ENCODE measurements at regions not wholly inside any gene's neighbourhood (a gene's known extent, or its start where the extent isn't known, plus 50 kb on each side); places are given as distances from the start of the nearest gene placed in this dataset.

GRCh38 chr12:132392389-132393244 lies 63.2 kb upstream of the GALNT9 start:
- no peak for DNase-seq

DNA sequence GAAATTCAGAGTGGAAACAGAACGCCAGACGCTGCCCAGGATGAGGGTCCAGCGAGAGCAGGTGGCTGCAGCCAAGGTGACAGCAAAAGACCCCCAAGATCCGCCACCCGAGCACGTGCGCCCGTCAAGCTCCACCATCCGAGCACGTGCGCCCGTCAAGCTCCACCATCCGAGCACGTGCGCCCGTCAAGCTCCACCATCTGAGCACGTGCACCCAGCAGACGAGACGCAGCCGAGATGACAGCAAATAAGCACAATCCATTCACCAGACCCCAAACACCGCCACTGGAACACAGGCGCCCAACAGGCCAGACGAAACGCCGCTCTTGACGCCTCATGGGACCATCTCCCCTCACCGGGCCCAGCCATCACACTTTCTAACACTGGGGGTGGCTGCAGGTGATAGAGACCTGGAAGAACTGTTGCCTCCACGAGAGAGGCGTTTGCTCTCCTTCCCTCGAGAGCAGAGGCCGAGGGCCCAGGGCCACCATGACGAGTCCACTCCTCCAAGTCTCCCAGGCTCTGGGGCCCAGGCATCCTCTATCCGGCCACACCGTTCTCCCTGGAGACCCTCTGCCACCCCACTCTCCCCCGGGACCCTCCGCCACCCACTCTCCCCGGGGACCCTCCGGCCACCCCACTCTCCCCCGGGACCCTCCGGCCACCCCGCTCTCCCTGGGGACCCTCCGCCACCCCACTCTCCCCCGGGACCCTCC lies 62.1 kb upstream of the GALNT9 start:
- DNase-seq = no peak

- no peak for DNase-seq
Observed at GRCh38 chr12:132390287-132391076, 61.1 kb upstream of the GALNT9 start.

- DNase-seq = no peak
Observed at GRCh38 chr12:132389526-132390286, 60.3 kb upstream of the GALNT9 start.

- DNase-seq = no peak
Observed at GRCh38 chr12:132389026-132389425, 59.6 kb upstream of the GALNT9 start.

DNA sequence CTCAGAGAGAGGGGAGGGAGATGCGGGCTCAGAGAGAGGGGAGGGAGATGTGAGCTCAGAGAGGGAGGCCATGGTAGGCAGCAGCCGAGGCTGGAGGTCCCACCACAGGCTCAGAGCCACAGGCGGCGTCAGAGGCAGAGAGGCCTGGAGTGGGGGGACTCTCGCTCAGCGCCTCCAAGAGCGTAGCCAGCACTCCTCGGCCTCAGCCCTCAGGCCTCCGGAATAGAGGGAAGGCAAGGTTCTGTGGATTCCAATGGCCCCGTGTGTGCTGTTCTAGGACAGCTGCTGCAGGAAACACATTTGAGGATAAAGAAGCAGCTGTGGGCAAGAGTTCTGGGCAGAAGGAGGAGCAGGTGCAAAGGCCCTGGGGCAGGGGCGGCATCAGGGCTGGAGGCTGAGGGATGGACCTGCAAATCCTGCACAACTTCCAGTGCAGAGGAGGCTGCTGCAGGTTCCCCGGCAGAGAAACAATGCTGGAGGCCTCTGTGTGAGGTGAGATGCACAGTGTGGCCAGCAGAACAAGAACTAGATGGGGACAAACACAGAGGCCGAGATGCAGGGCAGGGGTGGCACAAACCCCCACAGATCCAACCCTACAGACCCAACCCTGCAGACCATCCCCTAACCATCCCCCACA lies 59.1 kb upstream of the GALNT9 start:
- DNase-seq = no peak

DNA sequence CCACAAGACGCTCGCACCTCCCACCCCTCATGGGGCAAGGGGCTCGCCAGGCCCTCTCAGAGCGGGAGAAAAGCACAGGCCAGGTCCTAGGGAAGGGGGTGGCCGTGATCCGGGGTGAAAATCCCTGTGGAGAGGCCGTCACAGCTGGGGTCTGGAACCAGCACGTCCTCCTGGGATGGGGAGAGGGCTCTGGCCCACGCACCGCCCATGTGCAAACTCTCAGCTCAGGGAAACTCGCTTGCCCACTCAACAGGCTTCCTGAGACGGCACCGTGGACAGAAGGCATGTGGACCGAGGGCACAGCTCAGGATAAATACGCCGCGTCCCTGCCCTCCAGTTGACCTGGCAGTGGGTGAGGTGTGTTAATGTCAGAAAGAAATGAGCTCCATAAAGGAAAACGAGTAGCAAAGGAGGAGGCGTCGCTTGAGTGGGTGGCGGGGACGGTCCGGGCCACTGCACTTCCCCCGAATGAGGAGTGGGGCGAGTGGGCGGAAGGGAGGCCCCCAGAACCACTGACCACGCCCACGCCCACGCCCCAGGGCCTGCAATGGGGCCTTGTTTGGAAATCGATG lies 57.6 kb upstream of the GALNT9 start:
- no peak for DNase-seq

GRCh38 chr12:132385923-132386751 lies 56.7 kb upstream of the GALNT9 start:
- no peak for DNase-seq

DNA sequence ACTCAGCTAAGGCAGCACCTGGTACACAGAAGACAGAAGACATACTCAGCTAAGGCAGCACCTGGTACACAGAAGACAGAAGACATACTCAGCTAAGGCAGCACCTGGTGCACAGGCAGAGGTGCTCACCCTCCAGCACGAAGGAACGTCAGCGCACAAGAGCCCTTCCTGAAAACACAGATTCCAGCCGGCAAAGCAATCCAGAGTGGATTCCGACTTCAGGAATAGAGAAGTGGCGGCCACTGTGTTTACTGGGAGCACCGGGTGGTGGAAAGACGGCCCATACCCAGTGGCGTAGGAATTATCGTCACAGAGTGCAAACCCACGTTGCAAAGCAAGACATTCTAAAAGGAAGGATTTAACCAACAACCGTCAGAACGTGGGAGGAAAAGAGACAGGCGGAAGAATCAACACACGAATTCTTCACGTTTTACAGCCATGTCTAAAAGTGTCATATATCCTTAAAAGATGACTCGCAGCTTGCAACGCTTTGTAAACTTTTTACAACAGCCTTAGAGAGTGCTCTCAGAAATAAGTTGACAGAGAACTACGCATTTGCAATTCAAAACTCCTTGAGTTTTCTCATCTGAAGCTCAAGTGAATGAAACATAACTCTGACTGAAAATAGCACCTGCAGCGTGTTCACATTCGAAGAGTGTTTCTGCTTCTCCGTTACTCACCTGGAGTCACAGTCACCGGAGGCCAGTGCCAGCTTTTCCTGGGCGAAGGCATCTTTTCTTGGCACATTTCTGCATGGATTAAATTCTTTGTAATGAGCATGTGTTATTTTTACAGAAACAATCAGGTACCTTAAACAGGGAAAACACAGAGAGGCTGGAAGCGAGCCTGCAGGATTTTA lies 55.8 kb upstream of the GALNT9 start:
- DNase-seq = no peak

- no peak for DNase-seq
Observed at GRCh38 chr12:132380641-132381040, 51.3 kb upstream of the GALNT9 start.

- DNase-seq = no peak
Observed at GRCh38 chr12:132379996-132380395, 50.6 kb upstream of the GALNT9 start.

DNA sequence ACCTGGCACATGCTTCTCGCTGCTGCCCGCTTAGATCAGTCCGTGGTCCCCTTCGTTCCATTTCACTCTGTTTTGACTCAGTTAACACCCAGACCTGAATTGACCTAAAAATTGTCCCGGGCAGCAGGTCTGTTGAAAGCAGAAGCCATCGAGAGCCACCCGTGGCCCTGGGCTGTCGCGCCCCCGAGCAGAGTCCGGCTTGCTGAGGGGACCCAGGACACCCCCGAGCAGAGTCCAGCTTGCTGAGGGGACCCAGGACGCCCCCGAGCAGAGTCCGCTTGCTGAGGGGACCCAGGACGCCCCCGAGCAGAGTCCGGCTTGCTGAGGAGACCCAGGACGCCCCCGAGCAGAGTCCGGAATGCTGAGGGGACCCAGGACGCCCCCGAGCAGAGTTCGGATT lies 50.2 kb upstream of the GALNT9 start:
- no peak for DNase-seq
